Vagina (tissue), 2 donors: ENCODE measurements at regions not wholly inside any gene's neighbourhood (a gene's known extent, or its start where the extent isn't known, plus 50 kb on each side); places are given as distances from the start of the nearest gene placed in this dataset.

ENCODE experiments used
- CTCF ChIP-seq, 3 experiments: fragments of 450-650 bp in 2 of 3; fragments of 200-600 bp in 1 of 3; sonication (generic) in 1 of 3; IDR thresholded peaks; one replicate each; pipeline ENCODE4 v1.5.1; 2017 to 2019; ENCODE audit warnings: antibody characterized with exemption in 3 of 3, mild to moderate bottlenecking in 2 of 3, moderate library complexity in 2 of 3
- POLR2AphosphoS5 ChIP-seq, 2 donors: sonication (generic); formaldehyde crosslinking; IDR thresholded peaks; one replicate each; pipeline ENCODE4 v1.9.0; 2017; ENCODE audit warnings: antibody characterized with exemption in 2 of 2, mild to moderate bottlenecking in 2 of 2, low read depth in 1 of 2; ENCODE audit not compliant: insufficient read depth in 1 of 2

GRCh38 chr1:215018555-215018954 is 64.0 kb upstream of the KCNK2 start:
- TF ChIP-seq POLR2AphosphoS5 (IDR thresholded peaks at IDR 0.05; ENCODE audit: insufficient read depth in 1 of 2, low read depth in 1 of 2) = no peak
- TF ChIP-seq CTCF (IDR thresholded peaks at IDR 0.05) = no peak
